GM23338 (cell line): ENCODE measurements at regions not wholly inside any gene's neighbourhood (a gene's known extent, or its start where the extent isn't known, plus 50 kb on each side); places are given as distances from the start of the nearest gene placed in this dataset.

ENCODE experiments used
- CREB1 ChIP-seq: fragments of 250-450 bp; sonication (Bioruptor Pico); IDR thresholded peaks from 2 replicates; pipeline ENCODE4 v1.5.0; 2020; ENCODE audit warnings: low read depth, mild to moderate bottlenecking, moderate library complexity
- CTCF ChIP-seq, 2 experiments: fragments of 200-600 bp in 1 of 2; sonication (generic) in 1 of 2; conservative IDR thresholded peaks; 2 replicates each; pipeline versions ENCODE4 v1.5.1 to v1.6.1; 2016 to 2017; ENCODE audit warnings: antibody characterized with exemption in 2 of 2, low read depth in 2 of 2, mild to moderate bottlenecking in 2 of 2, moderate library complexity in 1 of 2
- ETS1 ChIP-seq: IDR thresholded peaks from 2 replicates; pipeline ENCODE4 v1.6.1; 2016; ENCODE audit warnings: antibody characterized with exemption
- EZH2 ChIP-seq: fragments of 200-600 bp; sonication (generic); IDR thresholded peaks from one replicate; pipeline ENCODE4 v1.8.0; 2017; ENCODE audit warnings: antibody characterized with exemption, mild to moderate bottlenecking, low read depth; ENCODE audit not compliant: unreplicated experiment
- EZH2phosphoT487 ChIP-seq: fragments of 200-600 bp; sonication (generic); IDR thresholded peaks from one replicate; pipeline ENCODE4 v1.8.1; 2018; ENCODE audit warnings: antibody characterized with exemption; ENCODE audit not compliant: unreplicated experiment
- JUNB ChIP-seq: IDR thresholded peaks from one replicate; pipeline ENCODE4 v1.6.1; 2016; ENCODE audit warnings: antibody characterized with exemption; ENCODE audit not compliant: unreplicated experiment
- NANOG ChIP-seq: IDR thresholded peaks from 2 replicates; pipeline ENCODE4 v1.6.1; 2016; ENCODE audit warnings: antibody characterized with exemption, borderline replicate concordance
- POLR2AphosphoS5 ChIP-seq: IDR thresholded peaks from 2 replicates; pipeline ENCODE4 v1.6.1; 2016; ENCODE audit warnings: antibody characterized with exemption, low read depth
- REST ChIP-seq: IDR thresholded peaks from one replicate; pipeline ENCODE4 v1.6.1; 2018; ENCODE audit warnings: antibody characterized with exemption; ENCODE audit not compliant: unreplicated experiment
- STAT1 ChIP-seq: IDR thresholded peaks from one replicate; pipeline ENCODE4 v1.6.1; 2016; ENCODE audit warnings: antibody characterized with exemption; ENCODE audit not compliant: unreplicated experiment
- ZNF114 ChIP-seq: fragments of 250-450 bp; sonication (Bioruptor Pico); IDR thresholded peaks from 2 replicates; pipeline ENCODE4 v1.5.0; 2020; ENCODE audit warnings: mild to moderate bottlenecking, moderate library complexity
- ZNF331 ChIP-seq: fragments of 250-450 bp; sonication (Bioruptor Pico); IDR thresholded peaks from 2 replicates; pipeline ENCODE4 v1.5.0; 2020; ENCODE audit warnings: low read depth, mild to moderate bottlenecking, moderate library complexity
- TF ChIP-seq, protein P1 (sequence below): fragments of 250-450 bp; sonication (Bioruptor Pico); IDR thresholded peaks from 2 replicates; pipeline ENCODE4 v1.5.0; 2020; ENCODE audit warnings: mild to moderate bottlenecking, moderate library complexity

GRCh38 chr17:31692027-31692426 is 167.0 kb downstream of the COPRS start:
- no peak for TF ChIP-seq CTCF (conservative IDR thresholded peaks at IDR 0.05; ENCODE audit: low read depth in 2 of 2)
- TF ChIP-seq POLR2AphosphoS5, result no peak
- no peak for TF ChIP-seq REST
- no peak for TF ChIP-seq ETS1
- TF ChIP-seq EZH2, result no peak
- no peak for TF ChIP-seq JUNB
- TF ChIP-seq CREB1, result no peak
- no peak for TF ChIP-seq NANOG
- TF ChIP-seq EZH2phosphoT487, result no peak
- TF ChIP-seq STAT1, result no peak
- no peak for TF ChIP-seq ZNF114 (CRISPR knock-in tag)
- no peak for TF ChIP-seq ZNF331 (CRISPR knock-in tag)
- TF ChIP-seq, protein P1, sequence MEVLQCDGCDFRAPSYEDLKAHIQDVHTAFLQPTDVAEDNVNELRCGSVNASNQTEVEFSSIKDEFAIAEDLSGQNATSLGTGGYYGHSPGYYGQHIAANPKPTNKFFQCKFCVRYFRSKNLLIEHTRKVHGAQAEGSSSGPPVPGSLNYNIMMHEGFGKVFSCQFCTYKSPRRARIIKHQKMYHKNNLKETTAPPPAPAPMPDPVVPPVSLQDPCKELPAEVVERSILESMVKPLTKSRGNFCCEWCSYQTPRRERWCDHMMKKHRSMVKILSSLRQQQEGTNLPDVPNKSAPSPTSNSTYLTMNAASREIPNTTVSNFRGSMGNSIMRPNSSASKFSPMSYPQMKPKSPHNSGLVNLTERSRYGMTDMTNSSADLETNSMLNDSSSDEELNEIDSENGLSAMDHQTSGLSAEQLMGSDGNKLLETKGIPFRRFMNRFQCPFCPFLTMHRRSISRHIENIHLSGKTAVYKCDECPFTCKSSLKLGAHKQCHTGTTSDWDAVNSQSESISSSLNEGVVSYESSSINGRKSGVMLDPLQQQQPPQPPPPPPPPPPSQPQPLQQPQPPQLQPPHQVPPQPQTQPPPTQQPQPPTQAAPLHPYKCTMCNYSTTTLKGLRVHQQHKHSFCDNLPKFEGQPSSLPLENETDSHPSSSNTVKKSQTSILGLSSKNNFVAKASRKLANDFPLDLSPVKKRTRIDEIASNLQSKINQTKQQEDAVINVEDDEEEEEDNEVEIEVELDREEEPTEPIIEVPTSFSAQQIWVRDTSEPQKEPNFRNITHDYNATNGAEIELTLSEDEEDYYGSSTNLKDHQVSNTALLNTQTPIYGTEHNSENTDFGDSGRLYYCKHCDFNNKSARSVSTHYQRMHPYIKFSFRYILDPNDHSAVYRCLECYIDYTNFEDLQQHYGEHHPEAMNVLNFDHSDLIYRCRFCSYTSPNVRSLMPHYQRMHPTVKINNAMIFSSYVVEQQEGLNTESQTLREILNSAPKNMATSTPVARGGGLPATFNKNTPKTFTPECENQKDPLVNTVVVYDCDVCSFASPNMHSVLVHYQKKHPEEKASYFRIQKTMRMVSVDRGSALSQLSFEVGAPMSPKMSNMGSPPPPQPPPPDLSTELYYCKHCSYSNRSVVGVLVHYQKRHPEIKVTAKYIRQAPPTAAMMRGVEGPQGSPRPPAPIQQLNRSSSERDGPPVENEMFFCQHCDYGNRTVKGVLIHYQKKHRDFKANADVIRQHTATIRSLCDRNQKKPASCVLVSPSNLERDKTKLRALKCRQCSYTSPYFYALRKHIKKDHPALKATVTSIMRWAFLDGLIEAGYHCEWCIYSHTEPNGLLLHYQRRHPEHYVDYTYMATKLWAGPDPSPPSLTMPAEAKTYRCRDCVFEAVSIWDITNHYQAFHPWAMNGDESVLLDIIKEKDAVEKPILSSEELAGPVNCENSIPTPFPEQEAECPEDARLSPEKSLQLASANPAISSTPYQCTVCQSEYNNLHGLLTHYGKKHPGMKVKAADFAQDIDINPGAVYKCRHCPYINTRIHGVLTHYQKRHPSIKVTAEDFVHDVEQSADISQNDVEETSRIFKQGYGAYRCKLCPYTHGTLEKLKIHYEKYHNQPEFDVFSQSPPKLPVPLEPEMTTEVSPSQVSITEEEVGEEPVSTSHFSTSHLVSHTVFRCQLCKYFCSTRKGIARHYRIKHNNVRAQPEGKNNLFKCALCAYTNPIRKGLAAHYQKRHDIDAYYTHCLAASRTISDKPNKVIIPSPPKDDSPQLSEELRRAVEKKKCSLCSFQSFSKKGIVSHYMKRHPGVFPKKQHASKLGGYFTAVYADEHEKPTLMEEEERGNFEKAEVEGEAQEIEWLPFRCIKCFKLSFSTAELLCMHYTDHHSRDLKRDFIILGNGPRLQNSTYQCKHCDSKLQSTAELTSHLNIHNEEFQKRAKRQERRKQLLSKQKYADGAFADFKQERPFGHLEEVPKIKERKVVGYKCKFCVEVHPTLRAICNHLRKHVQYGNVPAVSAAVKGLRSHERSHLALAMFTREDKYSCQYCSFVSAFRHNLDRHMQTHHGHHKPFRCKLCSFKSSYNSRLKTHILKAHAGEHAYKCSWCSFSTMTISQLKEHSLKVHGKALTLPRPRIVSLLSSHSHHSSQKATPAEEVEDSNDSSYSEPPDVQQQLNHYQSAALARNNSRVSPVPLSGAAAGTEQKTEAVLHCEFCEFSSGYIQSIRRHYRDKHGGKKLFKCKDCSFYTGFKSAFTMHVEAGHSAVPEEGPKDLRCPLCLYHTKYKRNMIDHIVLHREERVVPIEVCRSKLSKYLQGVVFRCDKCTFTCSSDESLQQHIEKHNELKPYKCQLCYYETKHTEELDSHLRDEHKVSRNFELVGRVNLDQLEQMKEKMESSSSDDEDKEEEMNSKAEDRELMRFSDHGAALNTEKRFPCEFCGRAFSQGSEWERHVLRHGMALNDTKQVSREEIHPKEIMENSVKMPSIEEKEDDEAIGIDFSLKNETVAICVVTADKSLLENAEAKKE (CRISPR knock-in tag), result no peak
